CD4-positive, alpha-beta T cell (primary cell): ENCODE measurements at regions not wholly inside any gene's neighbourhood (a gene's known extent, or its start where the extent isn't known, plus 50 kb on each side); places are given as distances from the start of the nearest gene placed in this dataset.

Experiments used
- ATAC-seq: fragments of 200-7000 bp; cut with Tn5 transposase; one replicate; pipeline ENCODE4 v1.10.0; 2022; ENCODE audit warnings: mild to moderate bottlenecking; ENCODE audit not compliant: poor library complexity
- CTCF ChIA-PET: fragments of 350-600 bp; sonication (Branson Sonifier 250); formaldehyde crosslinking; loops from one replicate; lab custom pipeline; 2021; ENCODE audit warnings: antibody characterized with exemption, inconsistent platforms; lab: Charles Lee
- POLR2A ChIA-PET: fragments of 350-600 bp; sonication (Branson Sonifier 250); formaldehyde crosslinking; loops from one replicate; lab custom pipeline; 2021; ENCODE audit warnings: antibody characterized with exemption, inconsistent platforms; lab: Charles Lee
- DNase-seq, 14 experiments: peaks; one replicate each; pipeline ENCODE4 v3.0.0-alpha.2; 2013 to 2020; ENCODE audit warnings: mixed read lengths in 2 of 14
- H3K27ac ChIP-seq, 2 donors: one replicate each; pipeline versions ENCODE4 v1.5.1 to v1.7.0; 2013; ENCODE audit warnings: low read length in 2 of 2, low read depth in 1 of 2, mild to moderate bottlenecking in 1 of 2
- H3K27me3 ChIP-seq, 2 experiments: 1 replicate in 1 of 2; 2 replicates in 1 of 2; pipeline versions ENCODE4 v1.6.1 to v1.7.0; 2013; ENCODE audit warnings: low read length in 2 of 2, control low read depth in 1 of 2, mild to moderate bottlenecking in 1 of 2, moderate library complexity in 1 of 2; ENCODE audit not compliant: insufficient read depth in 2 of 2, control insufficient read depth in 1 of 2
- H3K36me3 ChIP-seq: one replicate; pipeline ENCODE4 v1.6.1; 2013; ENCODE audit warnings: low read length, control low read depth; ENCODE audit not compliant: insufficient read depth
- H3K4me1 ChIP-seq: one replicate; pipeline ENCODE4 v1.6.1; 2013; ENCODE audit warnings: low read length, control low read depth; ENCODE audit not compliant: insufficient read depth
- H3K4me3 ChIP-seq: one replicate; pipeline ENCODE4 v1.5.1; 2013; ENCODE audit warnings: mild to moderate bottlenecking, low read length, moderate library complexity
- H3K9me3 ChIP-seq, 2 experiments: 1 replicate in 1 of 2; 2 replicates in 1 of 2; pipeline versions ENCODE4 v1.6.1 to v1.7.0; 2013; ENCODE audit warnings: low read length in 2 of 2, mild to moderate bottlenecking in 2 of 2, control low read depth in 1 of 2, moderate library complexity in 1 of 2; ENCODE audit not compliant: control insufficient read depth in 1 of 2, insufficient read depth in 1 of 2
- H3K27ac Mint-ChIP-seq: one replicate; pipeline ENCODE4 v1.8.0; 2020; ENCODE audit warnings: mixed read lengths
- H3K27me3 Mint-ChIP-seq: one replicate; pipeline ENCODE4 v1.8.0; 2021; ENCODE audit warnings: mixed read lengths
- H3K36me3 Mint-ChIP-seq: one replicate; pipeline ENCODE4 v1.8.0; 2021; ENCODE audit warnings: low read depth, mixed read lengths
- H3K4me1 Mint-ChIP-seq: one replicate; pipeline ENCODE4 v1.8.0; 2021; ENCODE audit warnings: low read depth, mixed read lengths
- H3K4me3 Mint-ChIP-seq: one replicate; pipeline ENCODE4 v1.8.0; 2020; ENCODE audit warnings: mild to moderate bottlenecking, mixed read lengths
- H3K9me3 Mint-ChIP-seq: one replicate; pipeline ENCODE4 v1.8.0; 2020; ENCODE audit warnings: mixed read lengths
- intact Hi-C, 2 experiments: fragments of 100-400 bp; cut with DNase I in 1 of 2; cut with micrococcal nuclease in 1 of 2; formaldehyde crosslinking; loops; one replicate each; pipeline versions ENCODE4 v1.15.1 to v1.9.0; 2023 to 2025; cut with DNase I, micrococcal nuclease
- TF ChIP-seq, protein P1 (sequence below): fragments of 200-600 bp; IDR thresholded peaks from one replicate; pipeline ENCODE4 v1.8.0; 2022; ENCODE audit warnings: antibody characterized with exemption, mild to moderate bottlenecking

DNA sequence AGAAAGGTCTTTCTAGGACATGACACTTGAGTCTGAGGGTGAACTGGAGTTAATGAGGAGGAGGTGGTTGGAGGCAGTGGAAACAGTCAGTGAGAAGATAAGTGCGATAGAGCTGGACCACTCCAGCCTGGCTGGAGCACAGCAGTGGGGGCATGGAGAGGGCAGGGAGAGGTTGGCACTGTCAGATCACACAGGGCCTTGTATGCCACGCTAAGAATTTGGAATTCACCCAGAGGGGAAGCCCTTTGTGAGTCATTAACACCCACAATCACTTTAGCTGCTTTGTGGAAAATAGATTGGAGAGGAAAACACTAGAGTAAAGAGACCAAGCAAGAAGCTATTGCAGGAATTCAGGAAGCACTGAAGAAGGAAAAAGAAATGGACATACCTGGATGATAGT is 83.3 kb downstream of the ZNF621 start:
- Histone ChIP-seq H3K9me3 (no peaks in the 10 kb centered on the region), H3K4me1 (no peaks in the 10 kb centered on the region), H3K36me3 (no peaks in the 10 kb centered on the region), H3K27ac (no peak overlapping the region), H3K27me3 (peaks cover 0 to 9% of the 10 kb centered on the region in 2 experiments), H3K4me3 (no peak overlapping the region)
- TF ChIP-seq, protein P1, sequence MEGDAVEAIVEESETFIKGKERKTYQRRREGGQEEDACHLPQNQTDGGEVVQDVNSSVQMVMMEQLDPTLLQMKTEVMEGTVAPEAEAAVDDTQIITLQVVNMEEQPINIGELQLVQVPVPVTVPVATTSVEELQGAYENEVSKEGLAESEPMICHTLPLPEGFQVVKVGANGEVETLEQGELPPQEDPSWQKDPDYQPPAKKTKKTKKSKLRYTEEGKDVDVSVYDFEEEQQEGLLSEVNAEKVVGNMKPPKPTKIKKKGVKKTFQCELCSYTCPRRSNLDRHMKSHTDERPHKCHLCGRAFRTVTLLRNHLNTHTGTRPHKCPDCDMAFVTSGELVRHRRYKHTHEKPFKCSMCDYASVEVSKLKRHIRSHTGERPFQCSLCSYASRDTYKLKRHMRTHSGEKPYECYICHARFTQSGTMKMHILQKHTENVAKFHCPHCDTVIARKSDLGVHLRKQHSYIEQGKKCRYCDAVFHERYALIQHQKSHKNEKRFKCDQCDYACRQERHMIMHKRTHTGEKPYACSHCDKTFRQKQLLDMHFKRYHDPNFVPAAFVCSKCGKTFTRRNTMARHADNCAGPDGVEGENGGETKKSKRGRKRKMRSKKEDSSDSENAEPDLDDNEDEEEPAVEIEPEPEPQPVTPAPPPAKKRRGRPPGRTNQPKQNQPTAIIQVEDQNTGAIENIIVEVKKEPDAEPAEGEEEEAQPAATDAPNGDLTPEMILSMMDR: no peak
- ATAC-seq (no peak), DNase-seq (no peak)
- ChIA-PET CTCF (no interaction called here), POLR2A (no interaction called here)
- H3K4me1 Mint-ChIP-seq: no peaks in the 10 kb centered on the region
- no peaks in the 10 kb centered on the region for H3K36me3 Mint-ChIP-seq
- no peaks in the 10 kb centered on the region for H3K9me3 Mint-ChIP-seq
- peaks cover 38% of the 10 kb centered on the region for H3K27me3 Mint-ChIP-seq
- no peak overlapping the region for H3K4me3 Mint-ChIP-seq
- intact Hi-C loops: no loop called here
- H3K27ac Mint-ChIP-seq: no peak overlapping the region

DNA sequence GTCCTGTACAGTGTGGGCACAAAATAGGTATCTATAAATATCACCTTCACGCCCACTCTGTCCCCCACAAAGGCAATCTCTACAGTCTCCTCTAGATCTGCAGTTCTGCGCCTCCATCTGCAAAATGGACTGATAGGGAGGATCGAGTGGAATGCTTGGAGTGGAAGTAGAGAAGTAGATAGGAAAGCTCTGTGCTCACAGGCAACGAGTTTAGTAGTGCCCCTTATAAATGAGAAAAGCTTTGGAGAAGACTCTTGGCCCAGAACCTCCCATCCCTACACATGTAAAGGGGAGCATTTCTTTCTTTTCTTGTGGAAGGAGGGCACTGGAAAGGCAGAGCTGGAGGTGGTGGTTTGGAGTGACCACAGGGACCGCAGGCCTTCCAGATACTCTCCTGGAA is 88.5 kb downstream of the ZNF621 start:
- Histone ChIP-seq H3K9me3 (no peaks in the 10 kb centered on the region), H3K4me1 (no peaks in the 10 kb centered on the region), H3K4me3 (no peak overlapping the region), H3K27me3 (peaks cover 14 to 20% of the 10 kb centered on the region in 2 experiments), H3K36me3 (no peaks in the 10 kb centered on the region), H3K27ac (no peak overlapping the region)
- Mint-ChIP-seq H3K9me3 (no peaks in the 10 kb centered on the region), H3K4me1 (no peaks in the 10 kb centered on the region), H3K36me3 (no peaks in the 10 kb centered on the region), H3K27ac (no peak overlapping the region), H3K4me3 (no peak overlapping the region), H3K27me3 (peaks cover 57% of the 10 kb centered on the region)
- DNase-seq (no peak), ATAC-seq (no peak)
- intact Hi-C loops: no loop called here
- ChIA-PET CTCF (no interaction called here), POLR2A (no interaction called here)
- TF ChIP-seq, protein P1: no peak

DNA sequence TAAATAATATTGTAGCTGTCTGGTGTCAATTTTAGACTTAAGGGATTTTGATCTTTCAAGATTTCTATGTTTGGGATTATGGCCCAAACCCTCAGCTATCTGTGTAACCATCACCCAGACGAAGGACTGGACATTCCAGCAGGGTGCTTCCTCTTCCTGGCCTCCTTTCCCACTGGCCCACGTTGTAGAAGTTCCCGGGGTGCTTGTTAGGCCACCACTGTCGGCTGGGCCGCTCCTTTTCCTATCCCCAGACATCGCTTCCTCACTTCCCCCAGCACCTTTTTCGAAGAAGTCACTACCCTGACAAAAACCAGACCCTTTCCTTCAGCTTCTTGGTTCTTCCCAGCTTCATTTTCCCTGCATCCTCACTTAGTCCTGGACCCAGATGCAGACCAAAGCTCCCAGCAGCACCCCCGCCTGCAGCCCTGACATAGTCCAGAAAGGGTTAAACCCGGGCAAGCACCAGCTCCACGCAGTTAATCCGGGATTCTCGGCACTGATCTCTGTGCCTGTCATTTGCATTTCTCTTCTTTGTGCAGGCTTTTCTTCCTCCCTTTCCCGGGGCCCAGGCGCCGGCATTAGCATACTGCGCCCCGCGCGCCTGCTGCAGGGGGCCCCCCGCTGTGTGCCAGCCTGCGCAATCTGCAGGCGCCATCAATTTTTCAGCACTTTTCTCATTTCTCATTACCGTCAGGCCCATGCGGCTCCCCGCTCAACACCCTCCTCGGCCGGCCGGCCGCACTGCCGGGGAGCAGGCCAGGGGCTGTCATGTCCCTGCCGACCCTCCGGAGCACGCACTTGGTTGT is 90.6 kb downstream of the ZNF621 start:
- H3K36me3 Mint-ChIP-seq: no peaks in the 10 kb centered on the region
- no peak overlapping the region for H3K4me3 Mint-ChIP-seq
- DNase-seq (no peak), ATAC-seq (no peak)
- no peaks in the 10 kb centered on the region for H3K9me3 ChIP-seq
- H3K4me1 Mint-ChIP-seq: no peaks in the 10 kb centered on the region
- intact Hi-C loops: no loop called here
- no peak overlapping the region for H3K27ac ChIP-seq
- H3K27ac Mint-ChIP-seq: no peak overlapping the region
- H3K4me3 ChIP-seq: no peak overlapping the region
- no peaks in the 10 kb centered on the region for H3K4me1 ChIP-seq
- ChIA-PET CTCF (no interaction called here), POLR2A (no interaction called here)
- TF ChIP-seq, protein P1: no peak
- H3K9me3 Mint-ChIP-seq: no peaks in the 10 kb centered on the region
- H3K36me3 ChIP-seq: no peaks in the 10 kb centered on the region
- peaks cover 14 to 21% of the 10 kb centered on the region in 2 experiments for H3K27me3 ChIP-seq
- H3K27me3 Mint-ChIP-seq: peaks cover 59% of the 10 kb centered on the region
